ENCODE measurements at regions not wholly inside any gene's neighbourhood (a gene's known extent, or its start where the extent isn't known, plus 50 kb on each side); places are given as distances from the start of the nearest gene placed in this dataset.

- peaks cover 2% of the 10 kb centered on the region for H3K27me3 Mint-ChIP-seq (ENCODE audit: unreplicated experiment)
- peaks cover 2% of the 10 kb centered on the region for H3K9me3 Mint-ChIP-seq (ENCODE audit: unreplicated experiment)
- no peak for DNase-seq
- TF ChIP-seq CTCF (IDR thresholded peaks at IDR 0.05; ENCODE audit: partially characterized antibody, unreplicated experiment), result no peak
- no peak overlapping the region for H3K4me3 Mint-ChIP-seq (ENCODE audit: unreplicated experiment)
- H3K4me1 Mint-ChIP-seq (ENCODE audit: low read depth, unreplicated experiment), result peaks cover 27% of the 10 kb centered on the region
- peak overlapping the region; percentile 63 for H3K27ac Mint-ChIP-seq (ENCODE audit: unreplicated experiment)
- peaks cover 22% of the 10 kb centered on the region for H3K36me3 Mint-ChIP-seq (ENCODE audit: unreplicated experiment)
Measured at GRCh38 chr2:136210822-136211221, 92.9 kb upstream of the CXCR4 start.

- peaks cover 30% of the 10 kb centered on the region for H3K4me1 Mint-ChIP-seq (ENCODE audit: low read depth, unreplicated experiment)
- no peak for DNase-seq
- H3K4me3 Mint-ChIP-seq (ENCODE audit: unreplicated experiment), result no peak overlapping the region
- H3K27ac Mint-ChIP-seq (ENCODE audit: unreplicated experiment), result peak overlapping the region; percentile 63
- no peak for TF ChIP-seq CTCF (IDR thresholded peaks at IDR 0.05; ENCODE audit: partially characterized antibody, unreplicated experiment)
- peaks cover 4% of the 10 kb centered on the region for H3K27me3 Mint-ChIP-seq (ENCODE audit: unreplicated experiment)
- H3K36me3 Mint-ChIP-seq (ENCODE audit: unreplicated experiment), result peaks cover 25% of the 10 kb centered on the region
- H3K9me3 Mint-ChIP-seq (ENCODE audit: unreplicated experiment), result peaks cover 2% of the 10 kb centered on the region
Measured at GRCh38 chr2:136210455-136210805, 92.5 kb upstream of the CXCR4 start.

- peaks cover 2% of the 10 kb centered on the region for H3K9me3 Mint-ChIP-seq (ENCODE audit: unreplicated experiment)
- no peak overlapping the region for H3K27ac Mint-ChIP-seq (ENCODE audit: unreplicated experiment)
- H3K36me3 Mint-ChIP-seq (ENCODE audit: unreplicated experiment), result peaks cover 27% of the 10 kb centered on the region
- DNase-seq, result no peak
- H3K4me3 Mint-ChIP-seq (ENCODE audit: unreplicated experiment), result no peak overlapping the region
- no peak for TF ChIP-seq CTCF (IDR thresholded peaks at IDR 0.05; ENCODE audit: partially characterized antibody, unreplicated experiment)
- peaks cover 30% of the 10 kb centered on the region for H3K4me1 Mint-ChIP-seq (ENCODE audit: low read depth, unreplicated experiment)
- peaks cover 4% of the 10 kb centered on the region for H3K27me3 Mint-ChIP-seq (ENCODE audit: unreplicated experiment)
Measured at GRCh38 chr2:136209561-136210454, 91.9 kb upstream of the CXCR4 start.

GRCh38 chr2:136208682-136209420, 90.9 kb upstream of the CXCR4 start:
- H3K27me3 Mint-ChIP-seq (ENCODE audit: unreplicated experiment), result peaks cover 4% of the 10 kb centered on the region
- H3K4me1 Mint-ChIP-seq (ENCODE audit: low read depth, unreplicated experiment), result peaks cover 24% of the 10 kb centered on the region
- no peak for DNase-seq
- peaks cover 2% of the 10 kb centered on the region for H3K9me3 Mint-ChIP-seq (ENCODE audit: unreplicated experiment)
- TF ChIP-seq CTCF (IDR thresholded peaks at IDR 0.05; ENCODE audit: partially characterized antibody, unreplicated experiment), result no peak
- H3K36me3 Mint-ChIP-seq (ENCODE audit: unreplicated experiment), result peaks cover 27% of the 10 kb centered on the region
- no peak overlapping the region for H3K27ac Mint-ChIP-seq (ENCODE audit: unreplicated experiment)
- no peak overlapping the region for H3K4me3 Mint-ChIP-seq (ENCODE audit: unreplicated experiment)

- Mint-ChIP-seq H3K4me1 (ENCODE audit: low read depth, unreplicated experiment) (peaks cover 16% of the 10 kb centered on the region), H3K4me3 (ENCODE audit: unreplicated experiment) (no peak overlapping the region), H3K27ac (ENCODE audit: unreplicated experiment) (no peak overlapping the region), H3K36me3 (ENCODE audit: unreplicated experiment) (peaks cover 20% of the 10 kb centered on the region), H3K9me3 (ENCODE audit: unreplicated experiment) (peaks cover 2% of the 10 kb centered on the region), H3K27me3 (ENCODE audit: unreplicated experiment) (peaks cover 2% of the 10 kb centered on the region)
- TF ChIP-seq CTCF (IDR thresholded peaks at IDR 0.05; ENCODE audit: partially characterized antibody, unreplicated experiment), result no peak
- no peak for DNase-seq
Measured at GRCh38 chr2:136207665-136208064, 89.7 kb upstream of the CXCR4 start.
